GM12872 (cell line): ENCODE measurements at regions not wholly inside any gene's neighbourhood (a gene's known extent, or its start where the extent isn't known, plus 50 kb on each side); places are given as distances from the start of the nearest gene placed in this dataset.

Source experiments
- CTCF ChIP-seq: IDR thresholded peaks from 3 replicates; pipeline ENCODE4 v1.5.1; 2011; ENCODE audit warnings: low read depth, mild to moderate bottlenecking, low read length, moderate library complexity; ENCODE audit not compliant: insufficient read depth

GRCh38 chr3:18295171-18295920, 129.8 kb downstream of the SATB1 start:
- peak; percentile 97 for TF ChIP-seq CTCF

- no peak for TF ChIP-seq CTCF
Measured at GRCh38 chr3:18290157-18290556, 135.0 kb downstream of the SATB1 start.

- TF ChIP-seq CTCF: no peak
Measured at GRCh38 chr3:18288243-18288642, 136.9 kb downstream of the SATB1 start.

GRCh38 chr3:18284716-18285115, 140.4 kb downstream of the SATB1 start:
- TF ChIP-seq CTCF: no peak

- TF ChIP-seq CTCF: no peak
Measured at GRCh38 chr3:18283680-18284079, 141.5 kb downstream of the SATB1 start.

- TF ChIP-seq CTCF: no peak
Measured at GRCh38 chr3:18282507-18282906, 142.6 kb downstream of the SATB1 start.

GRCh38 chr3:18279226-18279737, 145.9 kb downstream of the SATB1 start:
- TF ChIP-seq CTCF: no peak
